Chondrocyte (in vitro differentiated cells): ENCODE measurements at regions not wholly inside any gene's neighbourhood (a gene's known extent, or its start where the extent isn't known, plus 50 kb on each side); places are given as distances from the start of the nearest gene placed in this dataset.
"Not testable (repeated sequence)": the region's sequence is repeated elsewhere in the genome, so short reads cannot be mapped to it uniquely, and the experiment has no call there.

Experiments
- DNase-seq: peaks from one replicate; pipeline ENCODE4 v3.0.0; 2021; ENCODE audit warnings: mixed read lengths, low spot score
- H3K27ac Mint-ChIP-seq: one replicate; pipeline ENCODE4 v1.8.0; 2021; ENCODE audit warnings: mild to moderate bottlenecking, moderate library complexity, mixed read lengths; ENCODE audit not compliant: unreplicated experiment
- H3K27me3 Mint-ChIP-seq: 2 replicates; pipeline ENCODE4 v1.8.0; 2021; ENCODE audit warnings: low read depth, mixed read lengths
- H3K36me3 Mint-ChIP-seq: 2 replicates; pipeline ENCODE4 v1.8.0; 2021; ENCODE audit warnings: low read depth, mixed read lengths
- H3K4me1 Mint-ChIP-seq: 2 replicates; pipeline ENCODE4 v1.8.0; 2021; ENCODE audit warnings: low read depth, mild to moderate bottlenecking, mixed read lengths
- H3K4me3 Mint-ChIP-seq: one replicate; pipeline ENCODE4 v1.8.0; 2021; ENCODE audit warnings: mild to moderate bottlenecking, moderate library complexity, mixed read lengths; ENCODE audit not compliant: unreplicated experiment
- H3K9me3 Mint-ChIP-seq: 2 replicates; pipeline ENCODE4 v1.8.0; 2021; ENCODE audit warnings: low read depth, mixed read lengths
- TF ChIP-seq, protein P1 (sequence below): fragments of 200-600 bp; sonication (generic); IDR thresholded peaks from 2 replicates; pipeline ENCODE4 v1.5.0; 2021; ENCODE audit warnings: antibody characterized with exemption, mild to moderate bottlenecking, moderate library complexity

DNA sequence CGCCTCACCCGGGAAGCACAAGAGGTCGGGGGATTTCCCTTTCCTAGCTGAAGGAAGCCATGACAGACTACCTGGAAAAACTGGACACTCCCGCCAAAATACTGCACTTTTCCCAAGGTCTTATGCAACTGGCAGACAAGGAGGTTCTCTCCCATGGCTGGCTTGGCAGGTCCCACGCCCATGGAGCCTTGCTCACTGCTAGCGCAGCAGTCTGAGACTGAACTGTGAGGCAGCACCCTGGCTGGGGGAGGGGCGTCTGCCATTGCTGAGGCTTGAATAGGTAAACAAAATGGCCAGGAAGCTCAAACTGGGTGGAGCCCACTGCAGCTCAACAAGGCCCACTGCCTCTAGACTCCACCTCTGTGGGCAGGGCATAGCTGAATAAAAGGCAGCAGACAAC, 92.1 kb downstream of the C4BPA start:
- not testable (repeated sequence) for H3K4me3 Mint-ChIP-seq, H3K27ac Mint-ChIP-seq, H3K36me3 Mint-ChIP-seq, H3K4me1 Mint-ChIP-seq, H3K27me3 Mint-ChIP-seq
- DNase-seq: peak; percentile 62
- H3K9me3 Mint-ChIP-seq: peaks cover 15% of the 10 kb centered on the region

DNA sequence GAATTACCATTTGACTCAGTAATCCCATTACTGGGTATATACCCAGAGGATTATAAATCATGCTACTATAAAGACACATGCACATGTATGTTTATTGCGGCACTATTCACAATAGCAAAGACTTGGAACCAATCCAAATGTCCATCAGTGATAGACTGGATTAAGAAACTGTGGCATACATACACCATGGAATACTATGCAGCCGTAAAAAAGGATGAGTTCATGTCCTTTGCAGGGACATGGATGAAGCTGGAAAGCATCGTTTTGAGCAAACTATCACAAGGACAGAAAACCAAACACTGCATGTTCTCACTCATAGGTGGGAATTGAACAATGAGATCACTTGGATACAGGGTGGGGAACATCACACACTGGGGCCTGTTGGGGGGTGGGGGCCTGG, 97.5 kb downstream of the C4BPA start:
- not testable (repeated sequence) for DNase-seq, H3K4me3 Mint-ChIP-seq, H3K27me3 Mint-ChIP-seq, H3K36me3 Mint-ChIP-seq, H3K27ac Mint-ChIP-seq, H3K4me1 Mint-ChIP-seq
- H3K9me3 Mint-ChIP-seq: peaks cover 18% of the 10 kb centered on the region

DNA sequence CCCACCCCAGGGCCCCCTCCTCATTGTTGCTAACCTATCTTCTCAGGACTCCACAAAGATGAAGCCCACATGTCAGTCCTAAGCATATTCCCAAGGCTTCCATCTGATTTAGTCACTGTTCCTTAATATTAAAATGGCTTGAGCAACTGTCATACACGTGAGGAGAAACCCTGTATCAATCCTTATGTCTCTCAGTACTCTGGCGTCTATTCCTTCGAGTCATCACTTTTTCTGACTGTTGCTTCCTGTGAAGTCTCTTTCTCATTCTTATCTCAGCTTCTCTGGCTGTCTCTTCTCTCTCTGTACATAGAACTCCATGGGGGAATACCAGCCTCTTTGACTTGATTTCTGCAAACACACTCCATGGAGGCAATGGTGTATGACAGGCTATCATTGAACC, 98.4 kb downstream of the C4BPA start:
- H3K27me3 Mint-ChIP-seq: no peaks in the 10 kb centered on the region
- no peak overlapping the region for H3K4me3 Mint-ChIP-seq
- TF ChIP-seq, protein P1, sequence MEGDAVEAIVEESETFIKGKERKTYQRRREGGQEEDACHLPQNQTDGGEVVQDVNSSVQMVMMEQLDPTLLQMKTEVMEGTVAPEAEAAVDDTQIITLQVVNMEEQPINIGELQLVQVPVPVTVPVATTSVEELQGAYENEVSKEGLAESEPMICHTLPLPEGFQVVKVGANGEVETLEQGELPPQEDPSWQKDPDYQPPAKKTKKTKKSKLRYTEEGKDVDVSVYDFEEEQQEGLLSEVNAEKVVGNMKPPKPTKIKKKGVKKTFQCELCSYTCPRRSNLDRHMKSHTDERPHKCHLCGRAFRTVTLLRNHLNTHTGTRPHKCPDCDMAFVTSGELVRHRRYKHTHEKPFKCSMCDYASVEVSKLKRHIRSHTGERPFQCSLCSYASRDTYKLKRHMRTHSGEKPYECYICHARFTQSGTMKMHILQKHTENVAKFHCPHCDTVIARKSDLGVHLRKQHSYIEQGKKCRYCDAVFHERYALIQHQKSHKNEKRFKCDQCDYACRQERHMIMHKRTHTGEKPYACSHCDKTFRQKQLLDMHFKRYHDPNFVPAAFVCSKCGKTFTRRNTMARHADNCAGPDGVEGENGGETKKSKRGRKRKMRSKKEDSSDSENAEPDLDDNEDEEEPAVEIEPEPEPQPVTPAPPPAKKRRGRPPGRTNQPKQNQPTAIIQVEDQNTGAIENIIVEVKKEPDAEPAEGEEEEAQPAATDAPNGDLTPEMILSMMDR: no peak
- no peak for DNase-seq
- no peaks in the 10 kb centered on the region for H3K4me1 Mint-ChIP-seq
- peaks cover 15% of the 10 kb centered on the region for H3K9me3 Mint-ChIP-seq
- no peak overlapping the region for H3K27ac Mint-ChIP-seq
- H3K36me3 Mint-ChIP-seq: no peaks in the 10 kb centered on the region

DNA sequence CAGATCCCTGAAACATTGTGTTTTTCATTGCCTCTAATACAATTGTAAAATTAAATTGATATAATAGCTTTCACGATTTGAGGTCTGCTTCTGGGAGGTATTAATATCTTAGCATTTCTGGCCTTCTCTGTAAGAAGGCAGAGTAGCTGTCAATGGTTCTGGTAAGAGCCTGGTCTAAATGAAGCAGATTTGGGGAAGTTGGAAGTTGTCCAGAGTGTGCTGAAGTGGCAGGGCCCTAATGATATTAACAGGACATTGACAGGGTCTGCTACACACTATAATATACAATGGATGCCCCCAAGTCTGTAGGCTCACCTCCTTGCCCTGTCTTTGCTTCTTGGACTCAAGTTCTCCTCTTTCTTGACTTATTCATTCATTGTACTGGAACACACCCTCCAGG, 99.5 kb downstream of the C4BPA start:
- Mint-ChIP-seq H3K27ac (no peak overlapping the region), H3K4me1 (no peaks in the 10 kb centered on the region), H3K36me3 (no peaks in the 10 kb centered on the region), H3K4me3 (no peak overlapping the region), H3K27me3 (no peaks in the 10 kb centered on the region), H3K9me3 (peaks cover 15% of the 10 kb centered on the region)
- TF ChIP-seq, protein P1: no peak
- no peak for DNase-seq

DNA sequence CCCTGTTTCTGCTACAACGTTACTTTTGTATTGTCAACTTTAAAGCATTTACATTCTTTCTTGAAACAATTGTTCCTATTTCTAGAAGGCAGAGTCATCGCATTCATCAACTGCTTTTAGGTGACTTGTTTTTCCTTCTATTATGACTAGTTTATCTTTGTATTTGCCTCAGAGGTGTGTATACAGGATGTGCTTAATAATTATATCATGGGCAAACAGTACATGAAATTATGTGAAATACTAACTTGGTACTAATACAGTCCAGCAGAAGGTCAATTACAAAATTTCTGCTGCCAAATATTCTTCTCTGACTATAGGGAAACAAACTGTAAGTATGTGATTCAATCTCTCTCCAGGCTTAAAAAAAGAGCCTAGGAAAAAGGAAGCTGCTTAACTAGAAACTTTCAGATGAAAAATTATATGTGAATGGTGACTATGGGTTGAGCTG, 101.6 kb downstream of the C4BPA start:
- H3K4me3 Mint-ChIP-seq: no peak overlapping the region
- DNase-seq: no peak
- TF ChIP-seq, protein P1: no peak
- H3K36me3 Mint-ChIP-seq: no peaks in the 10 kb centered on the region
- no peaks in the 10 kb centered on the region for H3K4me1 Mint-ChIP-seq
- peaks cover 11% of the 10 kb centered on the region for H3K9me3 Mint-ChIP-seq
- H3K27ac Mint-ChIP-seq: no peak overlapping the region
- no peaks in the 10 kb centered on the region for H3K27me3 Mint-ChIP-seq

DNA sequence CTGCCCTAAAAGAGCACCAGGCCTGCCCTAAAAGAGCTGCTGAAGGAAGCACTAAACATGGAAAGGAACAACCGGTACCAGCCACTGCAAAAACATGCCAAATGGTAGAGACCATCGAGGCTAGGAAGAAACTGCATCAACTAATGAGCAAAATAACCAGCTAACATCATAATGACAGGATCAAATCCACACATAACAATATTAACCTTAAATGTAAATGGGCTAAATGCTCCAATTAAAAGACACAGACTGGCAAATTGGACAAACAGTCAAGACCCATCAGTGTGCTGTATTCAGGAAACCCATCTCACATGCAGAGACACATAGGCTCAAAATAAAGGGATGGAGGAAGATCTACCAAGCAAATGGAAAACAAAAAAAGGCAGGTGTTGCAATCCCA, 104.7 kb downstream of the C4BPA start:
- H3K27me3 Mint-ChIP-seq, H3K36me3 Mint-ChIP-seq, H3K4me3 Mint-ChIP-seq, H3K27ac Mint-ChIP-seq, H3K9me3 Mint-ChIP-seq, H3K4me1 Mint-ChIP-seq, DNase-seq: not testable (repeated sequence)

DNA sequence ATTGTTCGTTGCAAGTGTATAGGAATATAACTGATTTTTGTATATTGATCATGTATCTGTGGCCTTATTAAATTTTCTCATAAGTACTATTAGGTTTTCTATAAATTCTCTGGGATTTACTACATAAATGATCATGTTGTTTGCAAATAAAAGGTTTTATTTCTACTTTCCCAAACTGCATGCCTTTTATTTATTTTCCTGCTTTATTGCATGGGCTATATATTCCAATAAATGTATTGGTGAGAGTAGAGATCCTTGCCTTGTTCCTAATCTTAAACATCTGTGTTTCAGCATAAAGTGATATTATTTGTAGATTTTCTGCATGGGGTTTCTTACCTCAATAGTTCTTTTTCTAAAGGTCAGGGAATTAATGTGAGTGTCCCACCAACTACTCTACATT, 107.0 kb upstream of the CD55 start:
- H3K9me3 Mint-ChIP-seq: peaks cover 16% of the 10 kb centered on the region
- H3K36me3 Mint-ChIP-seq: no peaks in the 10 kb centered on the region
- H3K27me3 Mint-ChIP-seq: no peaks in the 10 kb centered on the region
- no peak for DNase-seq
- H3K4me3 Mint-ChIP-seq: no peak overlapping the region
- TF ChIP-seq, protein P1: no peak
- no peaks in the 10 kb centered on the region for H3K4me1 Mint-ChIP-seq
- no peak overlapping the region for H3K27ac Mint-ChIP-seq
